ENCODE measurements at regions not wholly inside any gene's neighbourhood (a gene's known extent, or its start where the extent isn't known, plus 50 kb on each side); places are given as distances from the start of the nearest gene placed in this dataset.

GRCh38 chr6:149150301-149150700 is 167.2 kb upstream of the TAB2 start:
- DNase-seq (ENCODE audit: low read depth), result no peak

- DNase-seq (ENCODE audit: low read depth), result no peak
These were observed 166.6 kb upstream of the TAB2 start for GRCh38 chr6:149150801-149151398.

- DNase-seq (ENCODE audit: low read depth), result no peak
These were observed 165.0 kb upstream of the TAB2 start for GRCh38 chr6:149152521-149152920.

GRCh38 chr6:149153100-149153499 is 164.4 kb upstream of the TAB2 start:
- no peak for DNase-seq (ENCODE audit: low read depth)

- DNase-seq (ENCODE audit: low read depth), result no peak
These were observed 163.8 kb upstream of the TAB2 start for GRCh38 chr6:149153693-149154092.

- DNase-seq (ENCODE audit: low read depth), result no peak
These were observed 163.2 kb upstream of the TAB2 start for GRCh38 chr6:149154261-149154821.

- no peak for DNase-seq (ENCODE audit: low read depth)
These were observed 160.4 kb upstream of the TAB2 start for GRCh38 chr6:149157126-149157525.

GRCh38 chr6:149158076-149158475 is 159.4 kb upstream of the TAB2 start:
- DNase-seq (ENCODE audit: low read depth), result no peak

GRCh38 chr6:149160943-149161342 is 156.6 kb upstream of the TAB2 start:
- DNase-seq (ENCODE audit: low read depth), result no peak

- no peak for DNase-seq (ENCODE audit: low read depth)
These were observed 154.6 kb upstream of the TAB2 start for GRCh38 chr6:149162924-149163323.

- no peak for DNase-seq (ENCODE audit: low read depth)
These were observed 153.2 kb upstream of the TAB2 start for GRCh38 chr6:149164199-149164750.

GRCh38 chr6:149166336-149166735 is 151.2 kb upstream of the TAB2 start:
- DNase-seq (ENCODE audit: low read depth), result no peak

- DNase-seq (ENCODE audit: low read depth), result no peak
These were observed 150.8 kb upstream of the TAB2 start for GRCh38 chr6:149166747-149167146.

- no peak for DNase-seq (ENCODE audit: low read depth)
These were observed 148.5 kb upstream of the TAB2 start for GRCh38 chr6:149168968-149169367.

GRCh38 chr6:149169761-149170511 is 147.6 kb upstream of the TAB2 start:
- DNase-seq (ENCODE audit: low read depth), result no peak

- DNase-seq (ENCODE audit: low read depth), result no peak
These were observed 146.7 kb upstream of the TAB2 start for GRCh38 chr6:149170564-149171452.

- DNase-seq (ENCODE audit: low read depth), result no peak
These were observed 144.3 kb upstream of the TAB2 start for GRCh38 chr6:149173222-149173621.

GRCh38 chr6:149174962-149175361 is 142.6 kb upstream of the TAB2 start:
- no peak for DNase-seq (ENCODE audit: low read depth)

- no peak for DNase-seq (ENCODE audit: low read depth)
These were observed 140.4 kb upstream of the TAB2 start for GRCh38 chr6:149176971-149177667.

- no peak for DNase-seq (ENCODE audit: low read depth)
These were observed 138.1 kb upstream of the TAB2 start for GRCh38 chr6:149179431-149179830.

- no peak for DNase-seq (ENCODE audit: low read depth)
These were observed 136.2 kb upstream of the TAB2 start for GRCh38 chr6:149181304-149181703.

GRCh38 chr6:149182262-149182661 is 135.2 kb upstream of the TAB2 start:
- no peak for DNase-seq (ENCODE audit: low read depth)
